GM20000 (cell line): ENCODE measurements at regions not wholly inside any gene's neighbourhood (a gene's known extent, or its start where the extent isn't known, plus 50 kb on each side); places are given as distances from the start of the nearest gene placed in this dataset.
"Not testable (repeated sequence)": the region's sequence is repeated elsewhere in the genome, so short reads cannot be mapped to it uniquely, and the experiment has no call there.

Source experiments
- DNase-seq: peaks from one replicate; pipeline ENCODE4 v3.0.0; 2012; ENCODE audit warnings: low spot score
- TF ChIP-seq, protein P1 (sequence below): IDR thresholded peaks from 2 replicates; pipeline ENCODE4 v1.5.1; 2012; ENCODE audit warnings: mild to moderate bottlenecking, control low read depth; ENCODE audit errors: extremely low read depth, missing control alignments

DNA sequence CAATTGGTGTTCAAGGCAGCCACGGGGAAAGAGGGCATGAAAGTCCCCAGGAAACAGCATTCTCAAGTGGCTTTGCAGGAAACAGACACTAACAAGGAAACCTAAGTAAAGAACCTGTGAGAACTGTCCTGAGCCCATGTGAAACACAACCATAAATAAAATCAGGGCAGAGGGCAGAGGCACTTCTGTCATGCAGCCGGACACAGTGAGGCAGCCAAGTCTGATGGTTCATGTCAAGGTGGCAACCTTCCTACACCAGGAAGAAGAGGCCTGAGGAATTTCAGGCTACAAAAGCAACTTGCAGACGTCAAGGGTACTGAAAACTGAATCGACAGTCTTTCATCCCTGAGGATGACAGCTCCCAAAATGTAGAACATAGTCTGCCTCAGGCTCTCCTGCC lies 458.2 kb upstream of the NPVF start:
- no peak for DNase-seq
- TF ChIP-seq, protein P1, sequence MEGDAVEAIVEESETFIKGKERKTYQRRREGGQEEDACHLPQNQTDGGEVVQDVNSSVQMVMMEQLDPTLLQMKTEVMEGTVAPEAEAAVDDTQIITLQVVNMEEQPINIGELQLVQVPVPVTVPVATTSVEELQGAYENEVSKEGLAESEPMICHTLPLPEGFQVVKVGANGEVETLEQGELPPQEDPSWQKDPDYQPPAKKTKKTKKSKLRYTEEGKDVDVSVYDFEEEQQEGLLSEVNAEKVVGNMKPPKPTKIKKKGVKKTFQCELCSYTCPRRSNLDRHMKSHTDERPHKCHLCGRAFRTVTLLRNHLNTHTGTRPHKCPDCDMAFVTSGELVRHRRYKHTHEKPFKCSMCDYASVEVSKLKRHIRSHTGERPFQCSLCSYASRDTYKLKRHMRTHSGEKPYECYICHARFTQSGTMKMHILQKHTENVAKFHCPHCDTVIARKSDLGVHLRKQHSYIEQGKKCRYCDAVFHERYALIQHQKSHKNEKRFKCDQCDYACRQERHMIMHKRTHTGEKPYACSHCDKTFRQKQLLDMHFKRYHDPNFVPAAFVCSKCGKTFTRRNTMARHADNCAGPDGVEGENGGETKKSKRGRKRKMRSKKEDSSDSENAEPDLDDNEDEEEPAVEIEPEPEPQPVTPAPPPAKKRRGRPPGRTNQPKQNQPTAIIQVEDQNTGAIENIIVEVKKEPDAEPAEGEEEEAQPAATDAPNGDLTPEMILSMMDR, result no peak

DNA sequence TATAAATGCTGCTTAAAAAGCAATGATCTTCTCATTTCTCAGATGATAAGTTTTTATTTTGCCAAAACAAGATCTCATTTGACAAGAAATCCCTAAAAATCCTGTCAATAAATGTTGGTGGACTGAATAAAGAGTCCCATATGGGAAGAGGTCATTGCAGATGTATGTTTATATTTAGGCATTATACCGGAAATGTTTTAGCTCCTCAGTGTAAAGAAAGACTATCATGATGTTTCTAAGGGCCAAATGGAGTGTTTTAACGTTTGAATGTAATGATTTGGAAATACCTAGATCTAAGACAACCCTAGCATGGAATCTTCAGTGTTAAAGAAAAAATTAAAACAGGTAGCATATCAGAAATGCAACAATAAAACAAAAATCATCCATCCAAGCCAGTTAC lies 457.8 kb upstream of the NFE2L3 start:
- TF ChIP-seq, protein P1, result no peak
- DNase-seq, result no peak

DNA sequence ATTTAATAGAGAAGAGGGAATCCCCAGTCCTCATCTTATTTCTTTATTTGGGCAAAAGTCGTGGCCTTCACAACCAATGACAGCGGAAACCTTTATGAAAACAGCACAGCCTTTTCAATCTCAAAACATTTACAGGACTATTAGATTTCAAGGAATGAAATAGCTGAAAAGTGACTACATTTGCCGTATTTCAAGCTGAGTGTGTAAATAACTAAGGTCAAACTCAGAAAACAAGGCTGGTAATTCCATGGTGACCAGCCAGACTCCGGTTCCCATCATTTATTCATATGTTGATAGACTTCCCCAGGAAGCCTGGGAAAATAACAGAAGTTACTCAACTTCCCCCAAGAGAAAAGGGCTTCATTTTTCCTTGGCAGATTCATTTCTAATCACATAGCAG lies 457.3 kb upstream of the NFE2L3 start:
- TF ChIP-seq, protein P1, result no peak
- no peak for DNase-seq

DNA sequence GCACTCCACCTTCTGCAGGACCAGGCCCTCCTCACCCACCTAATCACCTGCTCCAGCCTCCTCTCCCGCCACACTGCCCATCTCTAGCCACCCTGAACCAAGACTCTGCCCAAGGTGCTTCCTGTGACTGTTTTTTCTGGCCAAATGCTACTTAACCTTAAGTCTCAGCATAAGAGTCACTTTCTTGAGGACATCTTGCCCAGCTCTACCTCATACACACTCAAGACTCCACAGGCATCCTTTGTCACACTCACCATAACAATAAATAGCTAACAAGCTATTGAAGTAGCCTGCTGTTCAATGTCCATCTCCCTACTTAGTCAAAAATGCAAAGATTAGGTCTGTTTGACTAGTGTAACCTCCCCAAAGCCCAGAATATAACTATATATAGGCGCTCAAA lies 455.4 kb upstream of the NFE2L3 start:
- no peak for DNase-seq

DNA sequence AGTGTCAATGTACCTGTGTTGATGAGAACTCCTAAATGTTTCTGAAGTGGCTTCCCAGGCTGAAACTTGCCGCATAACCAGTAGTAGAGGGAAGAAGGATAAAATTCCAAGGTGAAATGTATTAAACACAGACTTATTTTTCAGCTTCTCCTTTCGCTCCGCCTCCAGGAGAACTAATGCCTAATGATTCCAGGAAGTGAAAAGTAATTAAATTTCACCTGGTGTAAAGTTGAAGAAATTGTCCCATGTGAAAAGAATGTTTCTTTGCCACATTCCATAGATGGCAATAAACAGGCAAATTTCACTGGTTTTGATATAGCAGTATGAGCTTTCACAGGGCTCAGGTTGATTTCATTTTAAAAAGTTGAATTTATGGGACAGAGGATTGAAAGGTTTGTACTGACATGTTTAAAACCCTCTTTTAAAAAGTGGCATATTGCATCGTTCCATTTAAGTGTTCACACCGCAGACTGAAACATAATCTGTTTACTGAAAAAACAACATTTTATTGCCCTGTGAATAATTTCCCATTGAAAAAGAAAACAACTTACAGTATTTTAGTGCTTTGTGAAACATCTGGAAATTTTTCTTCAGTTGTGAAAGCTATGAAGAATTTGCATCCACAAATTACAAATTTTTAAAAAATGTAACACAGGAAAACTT lies 453.4 kb upstream of the NFE2L3 start:
- no peak for DNase-seq
- TF ChIP-seq, protein P1, result no peak

More for the DNA sequence above, 455.4 kb upstream of the NFE2L3 start:
- TF ChIP-seq, protein P1, result no peak

DNA sequence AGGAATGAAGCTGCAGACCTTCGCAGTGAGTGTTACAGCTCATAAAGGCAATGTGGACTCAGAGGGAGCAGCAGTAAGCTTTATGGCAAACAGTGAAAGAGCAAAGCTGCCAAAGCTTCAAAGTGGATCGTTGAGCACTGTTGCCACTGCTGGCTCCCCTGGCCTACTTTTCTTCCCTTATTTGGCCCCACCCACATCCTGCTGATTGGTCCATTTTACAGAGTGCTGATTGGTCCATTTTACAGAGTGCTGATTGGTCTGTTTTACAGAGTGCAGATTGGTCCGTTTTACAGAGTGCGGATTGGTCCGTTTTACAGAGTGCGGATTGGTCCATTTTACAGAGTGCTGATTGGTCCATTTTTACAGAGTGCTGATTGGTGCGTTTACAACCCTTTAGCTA lies 451.9 kb upstream of the NFE2L3 start:
- not testable (repeated sequence) for DNase-seq

DNA sequence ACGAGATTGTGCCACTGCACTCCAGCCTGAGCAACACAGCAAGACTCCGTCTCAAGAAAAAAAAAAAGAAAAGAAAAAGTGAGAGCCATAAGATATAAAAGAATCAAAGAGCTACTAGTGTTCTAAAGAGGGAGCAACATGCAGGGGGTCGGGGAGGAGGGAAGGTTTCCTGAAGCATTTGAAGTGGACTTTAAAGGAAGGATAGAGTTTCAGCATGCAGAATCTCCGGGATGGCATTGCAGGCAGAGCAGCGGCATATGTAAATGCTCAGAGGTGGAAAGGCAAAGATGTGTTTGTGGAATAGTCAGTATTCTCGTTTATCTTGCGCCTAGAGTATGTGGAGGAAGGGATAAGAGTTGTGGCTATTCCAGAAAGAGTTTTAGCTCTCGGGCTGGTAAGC lies 447.6 kb upstream of the NFE2L3 start:
- TF ChIP-seq, protein P1, result no peak
- no peak for DNase-seq

DNA sequence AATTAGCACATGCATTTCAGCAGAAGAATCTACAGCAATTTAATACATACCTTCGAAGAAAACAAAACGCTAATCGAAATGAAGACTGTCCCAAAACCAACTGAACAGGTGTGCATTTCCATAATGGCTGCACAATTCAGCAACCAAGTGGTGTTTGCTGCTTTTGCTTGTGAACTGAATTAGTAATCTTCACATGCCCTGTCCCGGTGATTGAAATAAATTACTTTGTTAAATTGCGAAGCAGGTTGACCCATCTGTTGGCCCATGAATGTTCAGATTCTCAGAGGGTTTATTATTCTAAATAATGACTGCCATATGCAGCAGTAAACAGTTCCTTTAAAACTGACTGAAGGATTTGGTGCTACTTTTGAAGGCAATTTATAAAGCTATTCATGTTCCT lies 445.2 kb upstream of the NFE2L3 start:
- TF ChIP-seq, protein P1, result no peak

More for the DNA sequence above, 445.2 kb upstream of the NFE2L3 start:
- DNase-seq, result no peak
